ENCODE measurements at regions not wholly inside any gene's neighbourhood (a gene's known extent, or its start where the extent isn't known, plus 50 kb on each side); places are given as distances from the start of the nearest gene placed in this dataset.
A peak's percentile ranks its signal among the peaks of the same experiment; 100 is the strongest.
"Not testable (repeated sequence)": the region's sequence is repeated elsewhere in the genome, so short reads cannot be mapped to it uniquely, and the experiment has no call there.

GRCh38 chr1:817071-817599, 106.6 kb upstream of the SAMD11 start:
- not testable (repeated sequence) for DNase-seq

GRCh38 chr1:817658-818617, 105.8 kb upstream of the SAMD11 start:
- DNase-seq: not testable (repeated sequence)

- no peak for DNase-seq
Measured at GRCh38 chr1:818618-819291, 105.0 kb upstream of the SAMD11 start.

- no peak for DNase-seq
Measured at GRCh38 chr1:820962-821361, 102.8 kb upstream of the SAMD11 start.

GRCh38 chr1:826808-827207, 96.9 kb upstream of the SAMD11 start:
- not testable (repeated sequence) for DNase-seq

GRCh38 chr1:827211-828063, 96.3 kb upstream of the SAMD11 start:
- DNase-seq: peak; percentile 52

- DNase-seq: not testable (repeated sequence)
Measured at GRCh38 chr1:829324-829723, 94.4 kb upstream of the SAMD11 start.

GRCh38 chr1:829932-830331, 93.8 kb upstream of the SAMD11 start:
- DNase-seq: not testable (repeated sequence)

GRCh38 chr1:830750-831149, 93.0 kb upstream of the SAMD11 start:
- not testable (repeated sequence) for DNase-seq

GRCh38 chr1:831522-831921, 92.2 kb upstream of the SAMD11 start:
- no peak for DNase-seq

- no peak for DNase-seq
Measured at GRCh38 chr1:832136-832535, 91.6 kb upstream of the SAMD11 start.

GRCh38 chr1:833226-833625, 90.5 kb upstream of the SAMD11 start:
- DNase-seq: not testable (repeated sequence)

GRCh38 chr1:835509-835908, 88.2 kb upstream of the SAMD11 start:
- not testable (repeated sequence) for DNase-seq

- not testable (repeated sequence) for DNase-seq
Measured at GRCh38 chr1:837601-838000, 86.1 kb upstream of the SAMD11 start.

GRCh38 chr1:838291-838690, 85.4 kb upstream of the SAMD11 start:
- not testable (repeated sequence) for DNase-seq

GRCh38 chr1:840592-840991, 83.1 kb upstream of the SAMD11 start:
- not testable (repeated sequence) for DNase-seq

- DNase-seq: not testable (repeated sequence)
Measured at GRCh38 chr1:841671-842425, 81.9 kb upstream of the SAMD11 start.

- not testable (repeated sequence) for DNase-seq
Measured at GRCh38 chr1:842799-843198, 80.9 kb upstream of the SAMD11 start.

- DNase-seq: not testable (repeated sequence)
Measured at GRCh38 chr1:843946-844345, 79.8 kb upstream of the SAMD11 start.

- no peak for DNase-seq
Measured at GRCh38 chr1:844472-845026, 79.2 kb upstream of the SAMD11 start.

- not testable (repeated sequence) for DNase-seq
Measured at GRCh38 chr1:845641-846040, 78.1 kb upstream of the SAMD11 start.

- not testable (repeated sequence) for DNase-seq
Measured at GRCh38 chr1:849873-850272, 73.8 kb upstream of the SAMD11 start.

All from NCI-H526 treated with DMSO at 0.1 percent for 48 hours (cell line).